Colonic mucosa (tissue), 4 donors: ENCODE measurements at regions not wholly inside any gene's neighbourhood (a gene's known extent, or its start where the extent isn't known, plus 50 kb on each side); places are given as distances from the start of the nearest gene placed in this dataset.

Experiments
- DNase-seq: peaks from one replicate; pipeline ENCODE4 v3.0.0-alpha.2; 2020
- H3K27ac ChIP-seq: fragments of 200-600 bp; one replicate; pipeline ENCODE4 v1.8.0; 2021
- H3K27me3 ChIP-seq: fragments of 200-600 bp; one replicate; pipeline ENCODE4 v1.8.0; 2021
- H3K36me3 ChIP-seq: fragments of 200-600 bp; one replicate; pipeline ENCODE4 v1.8.0; 2021
- H3K4me1 ChIP-seq: fragments of 200-600 bp; one replicate; pipeline ENCODE4 v1.8.0; 2021; ENCODE audit warnings: mild to moderate bottlenecking
- H3K4me3 ChIP-seq: fragments of 200-600 bp; one replicate; pipeline ENCODE4 v1.8.0; 2021
- H3K9ac ChIP-seq, 2 donors: one replicate each; pipeline ENCODE4 v1.7.0; 2013; ENCODE audit warnings: control low read depth in 2 of 2, low read depth in 2 of 2, low read length in 2 of 2
- H3K9me3 ChIP-seq: fragments of 200-600 bp; one replicate; pipeline ENCODE4 v1.8.0; 2021
- CTCF ChIP-seq: fragments of 200-600 bp; IDR thresholded peaks from one replicate; pipeline ENCODE4 v1.8.0; 2022; ENCODE audit warnings: antibody characterized with exemption, mild to moderate bottlenecking
- intact Hi-C: fragments of 100-400 bp; cut with DNase I; formaldehyde crosslinking; loops from one replicate; pipeline ENCODE4 v1.14.1; 2022
- donor health status: healthy.
- donor health status: DM: no; HTN: no; CAD: no.
- donor health status: DM: no; HTN: no; CAD: no.

- H3K4me3 ChIP-seq = no peak overlapping the region
- intact Hi-C loops = no loop called here
- no peaks in the 10 kb centered on the region for H3K4me1 ChIP-seq
- DNase-seq = no peak
- no peaks in the 10 kb centered on the region for H3K9me3 ChIP-seq
- H3K27me3 ChIP-seq = no peaks in the 10 kb centered on the region
- no peak for TF ChIP-seq CTCF
- H3K27ac ChIP-seq = no peak overlapping the region
- H3K36me3 ChIP-seq = no peaks in the 10 kb centered on the region
- H3K9ac ChIP-seq = no peak overlapping the region
Measured at GRCh38 chr9:11872471-11872870, 820.7 kb upstream of the TYRP1 start.

DNA sequence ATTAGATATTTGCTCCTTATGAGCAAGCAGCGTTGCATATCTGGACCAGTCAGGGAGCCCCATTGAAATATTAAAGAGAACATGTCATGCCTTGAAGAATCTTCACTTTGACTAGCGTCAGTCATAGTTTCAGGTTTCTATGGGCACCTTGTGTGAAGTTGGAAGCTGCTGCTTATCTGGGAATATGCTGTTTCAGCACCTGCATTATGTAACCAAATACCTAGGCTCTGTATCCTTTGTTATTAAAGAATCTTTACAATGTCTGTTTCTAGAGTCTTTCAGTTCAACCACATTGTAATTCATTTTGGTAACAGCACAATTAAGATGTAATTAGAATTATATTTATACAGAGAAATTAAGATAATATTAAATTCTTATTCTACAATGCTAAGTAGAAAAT is 818.8 kb upstream of the TYRP1 start:
- H3K9ac ChIP-seq = no peak overlapping the region
- no peaks in the 10 kb centered on the region for H3K9me3 ChIP-seq
- TF ChIP-seq CTCF = no peak
- H3K36me3 ChIP-seq = no peaks in the 10 kb centered on the region
- no peaks in the 10 kb centered on the region for H3K4me1 ChIP-seq
- H3K27me3 ChIP-seq = no peaks in the 10 kb centered on the region
- H3K27ac ChIP-seq = no peak overlapping the region
- no peak overlapping the region for H3K4me3 ChIP-seq
- intact Hi-C loops = no loop called here
- no peak for DNase-seq

DNA sequence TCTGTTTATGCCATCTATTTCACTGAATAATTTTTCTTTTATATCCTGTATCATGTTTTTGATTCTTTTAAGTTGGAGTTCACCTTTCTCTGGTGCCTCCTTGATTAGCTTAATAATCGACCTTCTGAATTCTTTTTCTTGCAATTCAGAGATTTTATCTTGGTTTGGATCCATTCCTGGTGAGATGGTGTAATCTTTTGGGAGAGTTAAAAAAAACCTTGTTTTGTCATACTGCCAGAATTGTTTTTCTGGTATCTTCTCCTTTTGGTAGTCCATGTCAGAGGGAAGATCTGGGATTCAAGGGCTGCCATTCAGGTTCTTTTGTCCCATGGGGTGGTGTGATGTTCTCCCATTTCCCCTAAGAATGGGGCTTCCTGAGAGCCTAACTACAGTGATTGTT is 800.8 kb upstream of the TYRP1 start:
- no peak overlapping the region for H3K27ac ChIP-seq

GRCh38 chr9:11893331-11893730 is 799.9 kb upstream of the TYRP1 start:
- intact Hi-C loops = no loop called here
- Histone ChIP-seq H3K27me3 (no peaks in the 10 kb centered on the region), H3K9ac (no peak overlapping the region), H3K4me3 (no peak overlapping the region), H3K4me1 (no peaks in the 10 kb centered on the region), H3K9me3 (no peaks in the 10 kb centered on the region), H3K36me3 (no peaks in the 10 kb centered on the region), H3K27ac (no peak overlapping the region)
- DNase-seq = no peak
- TF ChIP-seq CTCF = no peak

More for the DNA sequence above, 800.8 kb upstream of the TYRP1 start:
- Histone ChIP-seq H3K9me3 (no peaks in the 10 kb centered on the region), H3K9ac (no peak overlapping the region), H3K4me1 (no peaks in the 10 kb centered on the region), H3K27me3 (no peaks in the 10 kb centered on the region), H3K36me3 (no peaks in the 10 kb centered on the region), H3K4me3 (no peak overlapping the region)
- DNase-seq = no peak
- intact Hi-C loops = no loop called here
- no peak for TF ChIP-seq CTCF

GRCh38 chr9:11894136-11894535 is 799.0 kb upstream of the TYRP1 start:
- Histone ChIP-seq H3K9ac (no peak overlapping the region), H3K27me3 (no peaks in the 10 kb centered on the region), H3K36me3 (no peaks in the 10 kb centered on the region), H3K4me3 (no peak overlapping the region), H3K9me3 (no peaks in the 10 kb centered on the region), H3K27ac (no peak overlapping the region), H3K4me1 (no peaks in the 10 kb centered on the region)
- TF ChIP-seq CTCF = no peak
- intact Hi-C loops = no loop called here
- DNase-seq = no peak

DNA sequence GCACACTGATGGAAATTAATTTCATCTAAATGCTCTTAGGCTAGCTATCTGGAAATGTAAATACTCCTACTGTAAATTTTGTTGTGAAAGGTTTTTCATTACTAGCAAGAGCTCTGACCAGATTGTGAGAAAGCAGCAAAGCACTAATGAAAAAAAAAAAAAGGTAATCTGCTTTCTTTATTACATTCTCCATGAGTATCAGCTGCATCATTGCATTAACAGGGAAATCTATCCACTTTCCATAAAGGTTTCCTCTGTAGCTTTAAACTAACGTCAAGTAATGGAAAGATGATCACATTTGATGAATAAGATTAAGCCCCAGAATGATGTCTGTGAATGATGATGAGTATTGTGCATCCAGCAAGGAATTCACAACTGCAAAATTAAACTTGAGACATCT is 790.6 kb upstream of the TYRP1 start:
- H3K36me3 ChIP-seq = no peaks in the 10 kb centered on the region
- no peak for DNase-seq
- H3K9ac ChIP-seq = no peak overlapping the region
- intact Hi-C loops = no loop called here
- no peak overlapping the region for H3K27ac ChIP-seq
- no peaks in the 10 kb centered on the region for H3K9me3 ChIP-seq
- no peak overlapping the region for H3K4me3 ChIP-seq
- H3K27me3 ChIP-seq = no peaks in the 10 kb centered on the region
- TF ChIP-seq CTCF = no peak
- H3K4me1 ChIP-seq = no peaks in the 10 kb centered on the region
